Pons (tissue), 1 donor: ENCODE measurements at regions not wholly inside any gene's neighbourhood (a gene's known extent, or its start where the extent isn't known, plus 50 kb on each side); places are given as distances from the start of the nearest gene placed in this dataset.
A peak's percentile ranks its signal among the peaks of the same experiment; 100 is the strongest.

Source experiments
- DNase-seq: peaks from one replicate; pipeline ENCODE4 v3.0.0-alpha.2; 2016; ENCODE audit warnings: low spot score

DNA sequence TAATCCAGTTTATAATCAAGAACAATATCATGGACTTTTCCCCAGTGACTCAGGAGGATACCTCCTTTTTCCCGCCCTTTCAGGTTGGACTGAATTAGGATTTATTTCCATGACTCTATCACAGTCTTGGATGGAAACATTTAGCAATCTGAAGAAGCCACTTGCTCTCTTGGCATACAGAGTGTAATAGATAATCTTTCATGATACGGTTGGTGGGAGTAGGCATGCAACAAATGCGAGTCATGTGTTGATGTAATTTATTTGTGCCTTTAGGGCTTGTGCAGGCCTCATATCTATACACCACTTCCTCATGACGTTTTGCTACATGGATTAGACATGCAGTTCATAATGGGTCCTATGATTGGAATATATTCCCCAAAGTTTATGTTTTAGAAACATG, 54.2 kb upstream of the MCTP2 start:
- DNase-seq: no peak

DNA sequence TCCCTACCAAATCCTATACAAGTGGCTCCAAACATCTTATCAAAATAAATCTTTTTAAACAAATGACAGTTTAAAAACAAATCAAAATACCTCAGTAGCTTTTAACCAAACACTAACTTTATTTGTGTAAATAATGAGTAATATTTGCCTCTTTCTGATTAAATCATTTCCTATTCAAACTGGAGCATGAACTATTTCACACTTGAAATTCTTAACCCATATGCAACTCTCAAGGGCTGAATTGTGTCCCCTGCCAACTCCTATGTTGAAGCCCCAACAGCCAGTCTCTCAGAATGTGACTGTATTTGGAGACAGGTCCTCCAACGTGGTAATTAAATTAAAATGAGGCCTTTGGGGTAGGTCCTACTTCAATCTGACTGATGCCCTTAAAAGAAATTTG, 55.9 kb upstream of the MCTP2 start:
- no peak for DNase-seq

- no peak for DNase-seq
Measured at GRCh38 chr15:94174399-94174802, 57.0 kb upstream of the MCTP2 start.

DNA sequence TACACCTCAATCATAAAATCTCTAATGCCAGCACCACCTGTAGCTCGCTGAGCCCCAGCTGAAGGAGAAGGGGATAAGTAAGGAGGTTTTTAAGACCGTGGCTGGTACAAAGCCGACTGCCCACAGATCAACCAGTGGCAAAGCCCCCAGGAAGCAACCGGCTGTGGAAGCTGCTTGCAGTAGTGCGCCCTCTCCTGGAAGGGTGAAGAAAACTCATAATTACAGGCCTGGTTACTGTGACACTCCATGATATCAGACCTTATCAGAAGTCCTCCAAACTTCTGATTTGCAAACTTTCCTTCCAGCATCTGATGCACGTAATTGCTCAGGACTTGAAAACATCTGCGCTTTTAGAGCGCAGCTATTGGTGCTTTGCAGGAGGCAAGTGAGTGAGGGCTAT, 63.1 kb upstream of the MCTP2 start:
- DNase-seq: no peak

DNA sequence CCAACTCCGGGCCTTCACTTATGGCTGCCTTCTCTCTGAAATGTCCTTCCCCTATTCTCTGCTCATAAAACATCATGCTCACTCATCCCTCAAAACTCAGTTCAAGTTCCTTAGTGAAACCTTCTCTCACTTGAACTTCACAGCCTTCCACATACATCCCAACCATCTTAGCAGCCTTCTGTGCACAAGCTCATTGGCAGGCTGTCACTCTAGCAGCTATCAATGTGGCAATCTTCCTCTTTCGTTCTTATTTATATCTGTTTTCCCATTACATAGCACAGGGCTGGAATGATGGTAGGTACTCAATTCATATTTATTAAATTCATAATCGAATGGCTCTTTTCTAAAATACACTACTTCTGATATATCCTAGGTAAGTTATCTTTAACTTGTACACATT, 66.4 kb upstream of the MCTP2 start:
- no peak for DNase-seq

GRCh38 chr15:94164202-94164807, 67.1 kb upstream of the MCTP2 start:
- DNase-seq: peak; percentile 72

DNA sequence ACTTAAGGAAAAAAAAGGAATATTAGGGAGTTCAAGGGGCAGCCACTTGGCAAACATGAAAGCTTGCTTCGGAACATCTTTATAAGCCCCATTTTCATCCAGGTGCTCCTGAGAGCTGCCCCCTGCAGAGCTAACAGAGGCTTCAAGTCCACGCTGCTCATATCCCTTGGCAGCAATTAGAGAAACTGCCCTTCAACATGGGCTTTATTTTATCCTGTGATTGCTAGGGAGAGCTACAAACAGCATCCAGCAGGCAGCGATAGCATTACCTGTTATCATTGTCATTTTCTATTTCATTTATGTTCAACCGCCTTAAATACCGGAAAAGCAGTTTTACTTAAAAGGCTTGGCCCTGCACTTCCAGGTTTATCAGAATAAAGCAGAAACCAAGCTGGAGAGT, 68.4 kb upstream of the MCTP2 start:
- DNase-seq: no peak

- DNase-seq: no peak
Measured at GRCh38 chr15:94154255-94154654, 77.1 kb upstream of the MCTP2 start.

- DNase-seq: no peak
Measured at GRCh38 chr15:94145046-94145445, 86.3 kb upstream of the MCTP2 start.

DNA sequence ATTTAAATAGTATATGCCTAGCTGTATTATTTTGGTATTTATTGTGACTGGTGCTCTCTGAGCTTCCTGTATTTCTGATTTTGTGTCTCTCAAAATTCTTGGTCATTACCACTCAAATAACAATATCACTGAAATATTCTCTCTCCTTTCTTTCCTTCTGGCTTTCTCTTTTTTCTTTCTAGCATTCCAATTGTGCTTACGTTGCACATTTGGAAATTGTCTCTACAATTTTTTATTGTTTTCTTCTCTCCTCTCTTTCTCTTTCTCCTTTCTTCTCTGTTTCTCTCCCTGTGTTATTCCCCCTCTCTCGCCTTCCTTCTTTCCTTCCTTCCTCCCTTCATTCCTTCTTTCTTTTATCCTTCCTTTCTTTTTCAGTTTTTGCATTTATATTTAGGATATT, 89.6 kb upstream of the MCTP2 start:
- DNase-seq: no peak

GRCh38 chr15:94135486-94136147, 95.7 kb upstream of the MCTP2 start:
- no peak for DNase-seq

DNA sequence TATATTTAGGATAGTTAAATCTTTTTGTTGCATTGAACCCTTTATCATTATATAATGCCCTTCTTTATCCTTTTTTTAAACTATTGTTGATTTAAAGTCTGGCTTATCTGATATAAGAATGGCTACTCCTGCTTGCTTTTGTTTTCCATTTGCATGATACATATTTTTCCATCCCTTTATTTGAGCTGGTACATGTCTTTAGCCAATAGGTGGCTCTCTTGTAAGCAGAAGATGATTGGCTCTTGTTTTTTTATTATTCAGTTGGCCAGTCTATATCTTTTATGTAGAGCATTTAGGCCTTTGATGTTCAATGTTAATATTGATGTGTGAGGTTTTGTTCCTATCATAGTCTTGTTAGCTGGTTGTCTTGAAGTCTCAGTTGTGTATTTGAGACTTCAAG, 99.5 kb upstream of the MCTP2 start:
- DNase-seq: no peak

DNA sequence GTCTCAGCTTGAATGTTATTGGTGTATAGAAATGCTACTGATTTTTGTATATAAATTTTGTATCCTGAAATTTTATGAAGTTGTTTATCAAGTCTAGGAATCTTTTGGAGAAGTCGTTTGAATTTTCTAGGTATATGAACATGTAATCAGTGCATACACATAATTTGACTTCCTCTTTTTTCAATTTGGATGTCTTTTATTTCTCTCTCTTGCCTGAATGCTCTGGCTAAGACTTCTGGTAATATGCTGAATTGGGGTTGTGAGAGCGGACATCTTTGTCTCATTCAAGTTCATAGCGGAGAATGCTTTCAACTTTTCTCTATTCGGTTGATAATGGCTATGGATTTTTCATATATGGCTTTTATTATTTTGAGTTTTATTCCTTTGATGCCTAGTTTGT, 100.9 kb upstream of the MCTP2 start:
- DNase-seq: no peak

DNA sequence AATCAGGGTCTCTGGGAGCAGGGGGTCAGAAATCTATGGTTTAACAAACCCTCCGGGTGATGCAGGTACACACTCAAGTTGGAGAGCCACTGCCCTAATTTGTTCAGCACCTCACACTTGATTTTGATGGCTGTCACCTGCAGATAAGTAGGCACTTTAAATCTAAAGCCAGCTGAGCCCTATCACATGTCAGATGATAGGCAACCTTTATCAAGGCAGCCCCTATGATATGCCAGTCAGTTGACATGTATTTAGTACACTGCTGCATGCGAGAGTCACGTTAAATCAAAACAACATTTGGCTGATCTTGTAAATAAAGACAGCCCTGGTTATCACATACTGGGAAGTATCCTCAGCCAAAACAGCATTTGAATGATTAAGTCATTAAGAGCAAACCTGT, 104.4 kb upstream of the MCTP2 start:
- DNase-seq: no peak

- no peak for DNase-seq
Measured at GRCh38 chr15:94125698-94126097, 105.7 kb upstream of the MCTP2 start.

- DNase-seq: no peak
Measured at GRCh38 chr15:94125156-94125555, 106.2 kb upstream of the MCTP2 start.

- DNase-seq: no peak
Measured at GRCh38 chr15:94122516-94122915, 108.8 kb upstream of the MCTP2 start.

DNA sequence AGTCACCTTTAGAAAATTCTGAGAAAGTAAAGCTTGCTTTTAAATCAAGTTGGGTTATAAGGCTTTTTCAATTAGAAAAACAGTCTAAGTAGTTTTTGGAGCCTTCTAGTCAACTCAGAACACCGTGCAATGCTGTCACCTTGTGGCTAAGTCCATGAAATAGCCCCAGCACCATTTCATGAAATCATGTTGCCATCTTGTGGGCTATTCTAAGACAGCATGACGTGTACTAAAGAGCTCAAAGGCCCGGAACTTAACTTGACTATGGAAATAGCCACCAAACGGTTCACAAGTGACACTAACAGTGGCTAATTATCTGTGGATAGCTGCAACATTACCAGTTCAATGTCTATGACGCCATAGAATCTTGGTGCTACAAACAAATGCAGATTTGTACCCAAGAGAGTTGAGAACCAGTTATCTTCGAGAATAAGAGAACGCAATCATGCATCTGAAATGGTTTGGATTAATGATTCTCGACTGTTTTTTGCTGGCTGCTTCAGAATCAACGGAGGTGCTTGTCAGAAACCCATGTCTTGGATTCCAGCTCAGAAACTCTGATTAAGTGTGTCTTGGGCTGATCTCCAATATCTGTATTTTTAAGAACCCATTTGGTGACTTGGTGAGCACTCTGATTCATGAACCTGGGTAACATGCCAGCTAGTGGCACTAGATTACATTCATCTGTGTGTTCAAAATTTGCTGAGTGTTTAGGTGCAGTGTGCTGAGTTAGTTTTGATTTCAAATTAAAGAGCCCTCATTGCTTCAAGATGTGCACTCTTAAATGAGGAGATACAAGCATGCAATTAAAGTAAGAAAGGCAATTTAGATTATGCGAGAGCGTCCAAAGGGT, 111.2 kb upstream of the MCTP2 start:
- peak; percentile 94 for DNase-seq

DNA sequence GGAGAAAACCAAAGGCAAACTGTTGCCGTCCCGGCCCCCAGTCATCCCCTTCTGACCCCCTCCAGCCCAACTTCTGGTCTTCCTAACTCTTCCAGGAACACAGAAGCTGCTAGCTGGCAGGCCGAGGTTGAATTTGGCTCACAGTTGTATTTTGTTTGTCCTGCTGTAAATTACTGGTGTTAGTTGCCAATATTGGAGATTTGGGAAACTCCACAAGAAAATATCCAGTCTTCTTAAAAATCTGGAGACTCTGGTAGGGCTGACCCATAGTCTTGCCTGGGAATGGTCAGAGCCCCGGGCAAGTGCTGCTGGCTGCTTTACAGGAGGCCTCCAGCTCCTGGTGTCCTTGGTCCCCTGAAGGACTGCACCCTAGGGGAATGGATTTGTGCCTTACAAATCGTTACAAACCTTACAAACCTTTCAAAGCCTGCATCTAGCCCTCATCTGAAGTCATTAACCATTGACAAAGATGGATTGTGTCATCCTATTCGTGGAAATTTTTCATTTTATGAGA, 112.0 kb upstream of the MCTP2 start:
- DNase-seq: peak; percentile 3

DNA sequence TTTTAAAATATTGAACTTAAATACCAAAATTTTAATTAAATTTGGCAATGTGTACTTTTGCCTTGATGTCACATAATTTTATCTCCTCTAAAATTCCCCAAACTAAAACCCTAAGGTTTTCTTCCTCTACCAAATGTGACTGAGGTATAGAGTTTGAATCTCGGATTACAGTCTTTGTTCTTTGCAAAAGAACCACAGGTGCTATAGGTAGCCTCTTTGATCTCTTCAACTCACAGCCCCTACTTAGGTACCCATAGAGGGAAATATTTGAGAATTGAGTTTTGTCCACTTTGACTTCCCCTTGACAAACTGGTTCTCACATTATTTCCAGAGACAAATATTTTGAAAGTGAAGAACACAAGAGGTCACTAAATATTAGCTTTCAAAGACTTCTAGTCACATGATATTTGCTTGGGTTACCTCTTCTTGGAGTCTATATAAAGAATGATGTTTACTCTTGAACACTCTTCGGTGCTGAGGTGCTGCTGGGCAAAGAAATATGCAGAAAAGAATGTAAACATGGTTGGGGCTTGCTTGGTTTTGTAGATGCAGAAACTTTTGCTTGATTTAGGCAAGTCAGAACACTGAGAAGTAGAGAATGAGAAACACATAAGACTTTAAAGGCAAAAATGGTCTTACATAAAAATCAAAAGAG, 120.8 kb upstream of the MCTP2 start:
- DNase-seq: no peak

DNA sequence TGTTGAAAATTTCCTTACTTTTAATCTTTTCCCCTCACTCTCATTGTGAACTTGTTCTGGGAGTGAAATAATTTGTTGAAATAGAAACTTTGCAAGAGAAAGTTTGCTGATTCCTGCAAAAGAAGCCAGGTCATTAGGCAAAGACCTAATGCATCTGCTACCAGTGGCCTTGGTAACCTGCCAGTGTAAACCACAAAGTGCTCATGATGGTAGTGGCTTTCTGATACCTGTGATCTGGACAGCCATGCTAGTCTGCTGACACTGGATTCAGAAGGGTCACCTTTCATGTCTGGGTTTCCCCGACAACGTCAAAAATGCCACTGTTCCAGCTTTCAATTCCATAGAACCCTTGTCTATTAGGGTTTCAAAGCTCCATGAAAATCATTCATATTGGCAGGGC, 123.7 kb upstream of the MCTP2 start:
- DNase-seq: no peak

- DNase-seq: no peak
Measured at GRCh38 chr15:94105760-94106159, 125.6 kb upstream of the MCTP2 start.

- DNase-seq: no peak
Measured at GRCh38 chr15:94100863-94101262, 130.5 kb upstream of the MCTP2 start.
